GM21423 (cell line): ENCODE measurements at regions not wholly inside any gene's neighbourhood (a gene's known extent, or its start where the extent isn't known, plus 50 kb on each side); places are given as distances from the start of the nearest gene placed in this dataset.

ENCODE experiments used
- ATAC-seq: cut with Tn5 transposase; IDR thresholded peaks from one replicate; pipeline ENCODE4 v1.9.1; 2021; ENCODE audit warnings: mild to moderate bottlenecking, moderate library complexity; ENCODE audit not compliant: unreplicated experiment

GRCh38 chr7:8378349-8379019 lies 54.9 kb upstream of the NXPH1 start:
- no peak for ATAC-seq

- no peak for ATAC-seq
Observed at GRCh38 chr7:8379264-8379663, 54.1 kb upstream of the NXPH1 start.

- no peak for ATAC-seq
Observed at GRCh38 chr7:8380130-8380529, 53.3 kb upstream of the NXPH1 start.

GRCh38 chr7:8382004-8382730 lies 51.2 kb upstream of the NXPH1 start:
- no peak for ATAC-seq
